ENCODE measurements at regions not wholly inside any gene's neighbourhood (a gene's known extent, or its start where the extent isn't known, plus 50 kb on each side); places are given as distances from the start of the nearest gene placed in this dataset.
A peak's percentile ranks its signal among the peaks of the same experiment; 100 is the strongest.

DNA sequence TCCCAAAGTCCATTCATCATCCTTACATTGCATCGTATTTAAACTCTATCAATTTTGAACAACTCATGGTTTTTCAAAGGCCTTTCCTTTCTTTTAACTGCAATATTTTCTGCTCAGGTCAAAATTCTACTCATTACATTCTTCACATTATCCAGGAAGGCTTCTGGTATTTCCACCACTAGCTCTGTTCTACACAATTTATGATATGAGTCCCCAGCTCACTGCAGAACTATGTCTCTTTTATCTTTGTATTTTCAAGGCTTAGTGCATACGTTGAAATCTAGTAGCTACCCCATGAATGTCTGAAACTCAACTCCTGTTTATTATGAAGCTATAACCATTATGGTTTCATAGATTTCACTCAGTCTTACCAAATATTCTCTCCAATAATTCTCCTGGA is 282.9 kb downstream of the DUSP6 start:
- H2AFZ ChIP-seq (ENCODE audit: control insufficient read depth, low read length) = no peak overlapping the region
- peaks cover 20% of the 10 kb centered on the region for H3K4me1 ChIP-seq (ENCODE audit: control insufficient read depth, extremely low read depth, insufficient read depth, low read length)
- no peak for TF ChIP-seq EZH2 (IDR thresholded peaks at IDR 0.05; ENCODE audit: low read length)
- TF ChIP-seq, protein P1, sequence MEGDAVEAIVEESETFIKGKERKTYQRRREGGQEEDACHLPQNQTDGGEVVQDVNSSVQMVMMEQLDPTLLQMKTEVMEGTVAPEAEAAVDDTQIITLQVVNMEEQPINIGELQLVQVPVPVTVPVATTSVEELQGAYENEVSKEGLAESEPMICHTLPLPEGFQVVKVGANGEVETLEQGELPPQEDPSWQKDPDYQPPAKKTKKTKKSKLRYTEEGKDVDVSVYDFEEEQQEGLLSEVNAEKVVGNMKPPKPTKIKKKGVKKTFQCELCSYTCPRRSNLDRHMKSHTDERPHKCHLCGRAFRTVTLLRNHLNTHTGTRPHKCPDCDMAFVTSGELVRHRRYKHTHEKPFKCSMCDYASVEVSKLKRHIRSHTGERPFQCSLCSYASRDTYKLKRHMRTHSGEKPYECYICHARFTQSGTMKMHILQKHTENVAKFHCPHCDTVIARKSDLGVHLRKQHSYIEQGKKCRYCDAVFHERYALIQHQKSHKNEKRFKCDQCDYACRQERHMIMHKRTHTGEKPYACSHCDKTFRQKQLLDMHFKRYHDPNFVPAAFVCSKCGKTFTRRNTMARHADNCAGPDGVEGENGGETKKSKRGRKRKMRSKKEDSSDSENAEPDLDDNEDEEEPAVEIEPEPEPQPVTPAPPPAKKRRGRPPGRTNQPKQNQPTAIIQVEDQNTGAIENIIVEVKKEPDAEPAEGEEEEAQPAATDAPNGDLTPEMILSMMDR (optimal IDR thresholded peaks at IDR 0.05 in 1 of 3, IDR thresholded peaks at IDR 0.05 in 1 of 3, conservative IDR thresholded peaks at IDR 0.05 in 1 of 3; ENCODE audit: extremely low read depth in 1 of 3, insufficient read depth in 2 of 3, low read length in 3 of 3) = no peak
- no peak overlapping the region for H3K4me2 ChIP-seq (ENCODE audit: control insufficient read depth, extremely low read depth, insufficient read depth, low read depth, low read length)
- no peak overlapping the region for H3K27ac ChIP-seq (ENCODE audit: control insufficient read depth, insufficient read depth, low read length)
- no peaks in the 10 kb centered on the region for H3K79me2 ChIP-seq (ENCODE audit: control insufficient read depth, insufficient read depth, low read length)
- H3K9me3 ChIP-seq (ENCODE audit: control insufficient read depth, low read depth, low read length) = no peaks in the 10 kb centered on the region
- no peak for DNase-seq (ENCODE audit: low read depth, low spot score)
- H3K36me3 ChIP-seq (ENCODE audit: control insufficient read depth in 2 of 2, extremely low read depth in 1 of 2, insufficient read depth in 2 of 2, low read length in 2 of 2) = no peaks in the 10 kb centered on the region
- H3K9me1 ChIP-seq (ENCODE audit: control insufficient read depth, extremely low read depth, insufficient read depth, low read length) = no peaks in the 10 kb centered on the region
- no peaks in the 10 kb centered on the region for H4K20me1 ChIP-seq (ENCODE audit: control insufficient read depth, extremely low read depth, insufficient read depth, low read length)
- dilution Hi-C loops (cut with MboI; ENCODE audit: extremely low pct_ligation_motif_present, low sequenced_read_pairs) = loop anchor here (25.0 kb wide), 2 partner anchors 268 to 393 kb away; no protein-coding TSS in a partner anchor
- no peaks in the 10 kb centered on the region for H3K27me3 ChIP-seq (ENCODE audit: control insufficient read depth, extremely low read depth, insufficient read depth, low read length)
- no peak overlapping the region for H3K4me3 ChIP-seq (ENCODE audit: control insufficient read depth in 2 of 3, extremely low read depth in 1 of 3, insufficient read depth in 2 of 3, low read depth in 1 of 3, low read length in 3 of 3)
- no peak overlapping the region for H3K9ac ChIP-seq (ENCODE audit: control insufficient read depth, extremely low read depth, insufficient read depth, low read length)
- FAIRE-seq = no peak

DNA sequence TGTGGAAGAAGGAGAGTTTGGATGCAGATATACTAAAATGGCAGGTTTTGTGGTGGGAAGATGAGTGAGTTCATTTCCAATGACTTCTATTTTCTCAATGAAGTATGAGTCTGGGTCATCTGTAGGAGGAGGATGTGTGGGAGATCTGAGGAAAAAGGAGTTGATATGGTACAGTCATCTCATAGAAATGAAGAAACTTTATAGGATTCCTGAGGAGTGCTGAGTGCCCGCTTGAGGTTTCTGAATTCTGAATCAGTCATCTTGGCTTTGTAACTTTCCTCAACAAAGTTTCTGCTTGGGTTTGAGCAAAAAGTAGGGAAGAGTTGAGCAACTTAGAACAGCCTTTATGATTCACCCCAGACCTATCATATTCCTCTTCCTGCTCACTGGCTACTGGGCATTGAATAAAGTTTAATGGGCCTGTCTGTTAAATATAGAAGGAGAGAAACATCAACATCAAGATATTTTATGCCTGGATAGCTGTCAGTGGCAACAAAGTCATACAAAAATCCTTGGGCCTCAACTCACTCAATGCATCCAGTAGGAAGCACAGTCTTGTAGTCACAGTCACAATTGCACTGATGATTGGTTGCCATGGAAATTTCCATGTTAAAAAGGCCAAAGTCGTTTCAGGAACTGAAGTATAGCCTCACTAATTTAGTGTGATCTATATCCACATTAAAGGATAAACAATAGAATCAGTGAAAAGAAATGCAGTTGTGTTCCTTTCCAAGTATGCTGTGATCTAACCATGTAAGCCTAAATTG is 284.7 kb downstream of the DUSP6 start:
- H3K36me3 ChIP-seq (ENCODE audit: control insufficient read depth in 2 of 2, extremely low read depth in 1 of 2, insufficient read depth in 2 of 2, low read length in 2 of 2) = no peaks in the 10 kb centered on the region
- no peaks in the 10 kb centered on the region for H3K9me3 ChIP-seq (ENCODE audit: control insufficient read depth, low read depth, low read length)
- dilution Hi-C loops (cut with MboI; ENCODE audit: extremely low pct_ligation_motif_present, low sequenced_read_pairs) = loop anchor here (25.0 kb wide), 2 partner anchors 270 to 395 kb away; no protein-coding TSS in a partner anchor
- TF ChIP-seq EZH2 (IDR thresholded peaks at IDR 0.05; ENCODE audit: low read length) = no peak
- TF ChIP-seq, protein P1 (optimal IDR thresholded peaks at IDR 0.05 in 1 of 3, IDR thresholded peaks at IDR 0.05 in 1 of 3, conservative IDR thresholded peaks at IDR 0.05 in 1 of 3; ENCODE audit: extremely low read depth in 1 of 3, insufficient read depth in 2 of 3, low read length in 3 of 3) = no peak
- H3K9me1 ChIP-seq (ENCODE audit: control insufficient read depth, extremely low read depth, insufficient read depth, low read length) = no peaks in the 10 kb centered on the region
- no peaks in the 10 kb centered on the region for H3K27me3 ChIP-seq (ENCODE audit: control insufficient read depth, extremely low read depth, insufficient read depth, low read length)
- FAIRE-seq (peak; percentile 93), DNase-seq (ENCODE audit: low read depth, low spot score) (peak; percentile 42)
- no peaks in the 10 kb centered on the region for H4K20me1 ChIP-seq (ENCODE audit: control insufficient read depth, extremely low read depth, insufficient read depth, low read length)
- no peak overlapping the region for H3K4me3 ChIP-seq (ENCODE audit: control insufficient read depth in 2 of 3, extremely low read depth in 1 of 3, insufficient read depth in 2 of 3, low read depth in 1 of 3, low read length in 3 of 3)
- H3K27ac ChIP-seq (ENCODE audit: control insufficient read depth, insufficient read depth, low read length) = peak overlapping the region; percentile 60
- no peak overlapping the region for H3K9ac ChIP-seq (ENCODE audit: control insufficient read depth, extremely low read depth, insufficient read depth, low read length)
- H2AFZ ChIP-seq (ENCODE audit: control insufficient read depth, low read length) = peak overlapping the region; percentile 24
- H3K4me2 ChIP-seq (ENCODE audit: control insufficient read depth, extremely low read depth, insufficient read depth, low read depth, low read length) = peak overlapping the region; percentile 20
- H3K79me2 ChIP-seq (ENCODE audit: control insufficient read depth, insufficient read depth, low read length) = no peaks in the 10 kb centered on the region
- peaks cover 28% of the 10 kb centered on the region for H3K4me1 ChIP-seq (ENCODE audit: control insufficient read depth, extremely low read depth, insufficient read depth, low read length)
